CD4-positive, alpha-beta T cell (primary cell): ENCODE measurements at regions not wholly inside any gene's neighbourhood (a gene's known extent, or its start where the extent isn't known, plus 50 kb on each side); places are given as distances from the start of the nearest gene placed in this dataset.

Source experiments
- ATAC-seq: fragments of 200-7000 bp; cut with Tn5 transposase; one replicate; pipeline ENCODE4 v1.10.0; 2022; ENCODE audit warnings: mild to moderate bottlenecking; ENCODE audit not compliant: poor library complexity
- CTCF ChIA-PET: fragments of 350-600 bp; sonication (Branson Sonifier 250); formaldehyde crosslinking; loops from one replicate; lab custom pipeline; 2021; ENCODE audit warnings: antibody characterized with exemption, inconsistent platforms; lab: Charles Lee
- POLR2A ChIA-PET: fragments of 350-600 bp; sonication (Branson Sonifier 250); formaldehyde crosslinking; loops from one replicate; lab custom pipeline; 2021; ENCODE audit warnings: antibody characterized with exemption, inconsistent platforms; lab: Charles Lee
- DNase-seq, 14 experiments: peaks; one replicate each; pipeline ENCODE4 v3.0.0-alpha.2; 2013 to 2020; ENCODE audit warnings: mixed read lengths in 2 of 14
- H3K27ac ChIP-seq, 2 donors: one replicate each; pipeline versions ENCODE4 v1.5.1 to v1.7.0; 2013; ENCODE audit warnings: low read length in 2 of 2, low read depth in 1 of 2, mild to moderate bottlenecking in 1 of 2
- H3K27me3 ChIP-seq, 2 experiments: 1 replicate in 1 of 2; 2 replicates in 1 of 2; pipeline versions ENCODE4 v1.6.1 to v1.7.0; 2013; ENCODE audit warnings: low read length in 2 of 2, control low read depth in 1 of 2, mild to moderate bottlenecking in 1 of 2, moderate library complexity in 1 of 2; ENCODE audit not compliant: insufficient read depth in 2 of 2, control insufficient read depth in 1 of 2
- H3K36me3 ChIP-seq: one replicate; pipeline ENCODE4 v1.6.1; 2013; ENCODE audit warnings: low read length, control low read depth; ENCODE audit not compliant: insufficient read depth
- H3K4me1 ChIP-seq: one replicate; pipeline ENCODE4 v1.6.1; 2013; ENCODE audit warnings: low read length, control low read depth; ENCODE audit not compliant: insufficient read depth
- H3K4me3 ChIP-seq: one replicate; pipeline ENCODE4 v1.5.1; 2013; ENCODE audit warnings: mild to moderate bottlenecking, low read length, moderate library complexity
- H3K9me3 ChIP-seq, 2 experiments: 1 replicate in 1 of 2; 2 replicates in 1 of 2; pipeline versions ENCODE4 v1.6.1 to v1.7.0; 2013; ENCODE audit warnings: low read length in 2 of 2, mild to moderate bottlenecking in 2 of 2, control low read depth in 1 of 2, moderate library complexity in 1 of 2; ENCODE audit not compliant: control insufficient read depth in 1 of 2, insufficient read depth in 1 of 2
- H3K27ac Mint-ChIP-seq: one replicate; pipeline ENCODE4 v1.8.0; 2020; ENCODE audit warnings: mixed read lengths
- H3K27me3 Mint-ChIP-seq: one replicate; pipeline ENCODE4 v1.8.0; 2021; ENCODE audit warnings: mixed read lengths
- H3K36me3 Mint-ChIP-seq: one replicate; pipeline ENCODE4 v1.8.0; 2021; ENCODE audit warnings: low read depth, mixed read lengths
- H3K4me1 Mint-ChIP-seq: one replicate; pipeline ENCODE4 v1.8.0; 2021; ENCODE audit warnings: low read depth, mixed read lengths
- H3K4me3 Mint-ChIP-seq: one replicate; pipeline ENCODE4 v1.8.0; 2020; ENCODE audit warnings: mild to moderate bottlenecking, mixed read lengths
- H3K9me3 Mint-ChIP-seq: one replicate; pipeline ENCODE4 v1.8.0; 2020; ENCODE audit warnings: mixed read lengths
- intact Hi-C, 2 experiments: fragments of 100-400 bp; cut with DNase I in 1 of 2; cut with micrococcal nuclease in 1 of 2; formaldehyde crosslinking; loops; one replicate each; pipeline versions ENCODE4 v1.15.1 to v1.9.0; 2023 to 2025; cut with DNase I, micrococcal nuclease
- TF ChIP-seq, protein P1 (sequence below): fragments of 200-600 bp; IDR thresholded peaks from one replicate; pipeline ENCODE4 v1.8.0; 2022; ENCODE audit warnings: antibody characterized with exemption, mild to moderate bottlenecking

DNA sequence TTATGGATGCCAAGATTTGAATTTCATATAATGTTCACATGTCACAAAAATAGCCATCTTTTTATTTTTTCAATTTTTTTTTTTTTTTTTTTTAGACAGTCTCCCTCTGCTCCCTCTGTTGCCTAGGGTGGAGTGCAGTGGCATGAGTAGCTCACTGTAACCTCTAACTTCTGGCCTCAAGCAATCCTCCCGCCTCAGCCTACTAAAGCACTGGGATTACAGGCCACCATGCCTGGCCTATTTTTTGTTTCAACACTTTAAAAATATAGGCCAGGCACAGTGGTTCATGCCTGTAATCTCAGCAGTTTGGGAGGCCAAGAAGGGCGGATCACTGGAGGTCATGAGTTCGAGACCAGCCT is 246.3 kb downstream of the SKIDA1 start:
- TF ChIP-seq, protein P1, sequence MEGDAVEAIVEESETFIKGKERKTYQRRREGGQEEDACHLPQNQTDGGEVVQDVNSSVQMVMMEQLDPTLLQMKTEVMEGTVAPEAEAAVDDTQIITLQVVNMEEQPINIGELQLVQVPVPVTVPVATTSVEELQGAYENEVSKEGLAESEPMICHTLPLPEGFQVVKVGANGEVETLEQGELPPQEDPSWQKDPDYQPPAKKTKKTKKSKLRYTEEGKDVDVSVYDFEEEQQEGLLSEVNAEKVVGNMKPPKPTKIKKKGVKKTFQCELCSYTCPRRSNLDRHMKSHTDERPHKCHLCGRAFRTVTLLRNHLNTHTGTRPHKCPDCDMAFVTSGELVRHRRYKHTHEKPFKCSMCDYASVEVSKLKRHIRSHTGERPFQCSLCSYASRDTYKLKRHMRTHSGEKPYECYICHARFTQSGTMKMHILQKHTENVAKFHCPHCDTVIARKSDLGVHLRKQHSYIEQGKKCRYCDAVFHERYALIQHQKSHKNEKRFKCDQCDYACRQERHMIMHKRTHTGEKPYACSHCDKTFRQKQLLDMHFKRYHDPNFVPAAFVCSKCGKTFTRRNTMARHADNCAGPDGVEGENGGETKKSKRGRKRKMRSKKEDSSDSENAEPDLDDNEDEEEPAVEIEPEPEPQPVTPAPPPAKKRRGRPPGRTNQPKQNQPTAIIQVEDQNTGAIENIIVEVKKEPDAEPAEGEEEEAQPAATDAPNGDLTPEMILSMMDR, result no peak
- H3K27me3 ChIP-seq, result no peaks in the 10 kb centered on the region
- no peak overlapping the region for H3K4me3 ChIP-seq
- Mint-ChIP-seq H3K4me3 (no peak overlapping the region), H3K9me3 (no peaks in the 10 kb centered on the region), H3K27me3 (peaks cover 19% of the 10 kb centered on the region), H3K4me1 (no peaks in the 10 kb centered on the region), H3K27ac (no peak overlapping the region), H3K36me3 (no peaks in the 10 kb centered on the region)
- POLR2A ChIA-PET, result no interaction called here
- no peaks in the 10 kb centered on the region for H3K4me1 ChIP-seq
- no peak for ATAC-seq
- H3K36me3 ChIP-seq, result no peaks in the 10 kb centered on the region
- no peaks in the 10 kb centered on the region for H3K9me3 ChIP-seq
- intact Hi-C loops, result no loop called here
- DNase-seq, result no peak
- no peak overlapping the region for H3K27ac ChIP-seq
- CTCF ChIA-PET, result no interaction called here

DNA sequence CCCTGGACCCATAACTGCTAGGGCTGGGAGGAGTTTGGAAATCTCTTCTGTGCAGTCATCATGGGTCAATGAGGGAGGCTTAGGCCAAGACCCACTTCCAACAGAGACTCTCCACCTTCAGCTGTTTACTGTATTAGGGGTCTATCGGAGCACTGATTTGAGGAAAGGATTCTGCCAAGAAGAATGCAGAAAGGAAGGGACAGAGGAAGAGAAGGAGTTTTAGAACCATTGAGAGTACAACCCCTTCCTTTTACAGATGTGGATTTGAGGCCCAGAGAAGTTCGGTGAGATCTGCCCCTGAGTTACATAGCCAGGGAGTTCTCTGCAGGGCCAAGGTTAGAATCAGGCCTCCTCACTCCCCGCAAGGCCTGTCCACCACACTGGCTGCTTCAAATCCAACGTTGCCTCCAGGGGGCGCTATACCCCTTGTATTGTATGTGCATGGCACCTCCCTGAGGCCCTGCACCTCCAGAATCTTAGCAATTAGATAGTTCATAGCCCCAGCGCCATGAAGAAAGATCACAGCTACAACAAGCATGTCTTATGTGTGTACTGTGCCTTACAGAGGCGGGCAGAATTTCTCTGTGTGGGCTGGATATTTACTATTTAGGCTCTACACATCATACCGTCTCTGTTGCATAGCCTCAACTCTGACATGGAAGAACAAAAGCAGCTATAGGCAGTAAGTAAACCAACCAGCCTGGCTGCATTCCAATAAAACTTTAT is 246.8 kb downstream of the SKIDA1 start:
- TF ChIP-seq, protein P1, result peak; percentile 47
- Histone ChIP-seq H3K36me3 (no peaks in the 10 kb centered on the region), H3K27me3 (no peaks in the 10 kb centered on the region), H3K4me3 (no peak overlapping the region), H3K9me3 (no peaks in the 10 kb centered on the region), H3K4me1 (no peaks in the 10 kb centered on the region), H3K27ac (no peak overlapping the region)
- no peaks in the 10 kb centered on the region for H3K36me3 Mint-ChIP-seq
- H3K27me3 Mint-ChIP-seq, result peaks cover 19% of the 10 kb centered on the region
- intact Hi-C loops, result no loop called here
- no peak overlapping the region for H3K27ac Mint-ChIP-seq
- ATAC-seq (no peak), DNase-seq (peak; percentile 29 to 74 (median 54))
- no peaks in the 10 kb centered on the region for H3K9me3 Mint-ChIP-seq
- ChIA-PET POLR2A (no interaction called here), CTCF (no interaction called here)
- H3K4me3 Mint-ChIP-seq, result no peak overlapping the region
- H3K4me1 Mint-ChIP-seq, result no peaks in the 10 kb centered on the region

DNA sequence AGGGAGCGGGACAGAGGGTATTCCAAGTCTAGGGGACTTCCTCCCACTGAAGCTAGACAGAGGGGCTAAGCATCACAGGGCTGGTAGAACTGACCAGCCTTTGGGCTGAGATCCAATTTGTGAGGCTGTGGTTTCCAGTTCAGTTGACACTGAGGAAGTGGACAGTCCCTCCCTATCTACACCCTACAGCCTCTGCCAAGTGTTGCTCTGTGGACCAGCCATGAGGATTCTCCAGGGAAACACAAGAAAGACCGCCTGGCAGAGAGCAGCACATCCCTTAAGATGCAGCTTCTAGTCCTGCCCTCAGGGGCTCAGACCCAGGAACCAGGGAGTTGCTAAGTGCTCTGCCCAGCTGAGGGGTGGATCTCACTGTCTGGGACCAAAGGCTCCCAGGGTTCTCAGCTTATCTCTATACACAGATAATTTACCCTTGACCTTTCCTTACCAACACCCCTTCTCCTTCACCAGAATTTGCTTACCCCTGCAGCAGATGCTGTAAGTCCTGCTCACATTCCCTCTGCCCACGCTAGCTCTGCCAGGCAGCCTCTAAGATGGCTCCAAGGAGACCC is 252.0 kb downstream of the SKIDA1 start:
- Mint-ChIP-seq H3K4me1 (no peaks in the 10 kb centered on the region), H3K27ac (no peak overlapping the region), H3K36me3 (no peaks in the 10 kb centered on the region), H3K9me3 (peaks cover 3% of the 10 kb centered on the region), H3K4me3 (no peak overlapping the region), H3K27me3 (peaks cover 11% of the 10 kb centered on the region)
- ChIA-PET CTCF (no interaction called here), POLR2A (no interaction called here)
- DNase-seq (no peak), ATAC-seq (no peak)
- TF ChIP-seq, protein P1, result no peak
- no peaks in the 10 kb centered on the region for H3K4me1 ChIP-seq
- no peak overlapping the region for H3K27ac ChIP-seq
- H3K9me3 ChIP-seq, result no peaks in the 10 kb centered on the region
- intact Hi-C loops, result no loop called here
- H3K27me3 ChIP-seq, result peaks cover 0 to 3% of the 10 kb centered on the region in 2 experiments
- no peaks in the 10 kb centered on the region for H3K36me3 ChIP-seq
- no peak overlapping the region for H3K4me3 ChIP-seq
